ENCODE measurements at regions not wholly inside any gene's neighbourhood (a gene's known extent, or its start where the extent isn't known, plus 50 kb on each side); places are given as distances from the start of the nearest gene placed in this dataset.
A peak's percentile ranks its signal among the peaks of the same experiment; 100 is the strongest.

DNA sequence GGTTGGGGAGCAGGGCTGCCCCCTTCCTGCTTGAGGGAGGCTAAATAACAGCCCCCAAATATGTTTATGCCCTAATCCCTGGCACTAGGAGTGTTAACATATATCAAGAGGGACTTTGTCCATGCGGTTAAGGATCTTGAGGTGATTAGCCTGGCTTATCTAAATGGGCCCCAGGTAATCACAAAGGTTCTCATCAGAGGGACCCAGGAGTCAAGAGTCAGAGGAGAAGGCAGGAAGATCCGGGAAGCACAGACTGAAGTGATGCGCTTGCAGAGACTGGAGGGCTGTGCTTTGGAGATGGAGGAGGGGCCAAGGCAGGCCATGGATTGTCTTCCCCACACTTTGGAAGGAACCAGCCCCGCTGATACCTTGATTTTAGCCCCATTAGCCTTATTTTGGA lies 86.4 kb downstream of the IER5 start:
- ChIA-PET CTCF (no interaction called here), POLR2A (no interaction called here)
- Histone ChIP-seq H3K36me3 (ENCODE audit: insufficient read depth, low read length) (no peaks in the 10 kb centered on the region), H3K9me3 (ENCODE audit: low read length) (no peaks in the 10 kb centered on the region), H3K27ac (ENCODE audit: low read depth, low read length) (no peak overlapping the region), H3K4me3 (ENCODE audit: low read length) (no peak overlapping the region), H3K27me3 (ENCODE audit: insufficient read depth, low read length, poor library complexity, severe bottlenecking) (no peaks in the 10 kb centered on the region), H3K4me1 (ENCODE audit: insufficient read depth, low read length) (peaks cover 7% of the 10 kb centered on the region)
- no peak overlapping the region for H3K4me3 Mint-ChIP-seq
- peaks cover 12 to 15% of the 10 kb centered on the region in 2 donors for H3K27me3 Mint-ChIP-seq
- H3K36me3 Mint-ChIP-seq: peaks cover 0 to 6% (median 6%) of the 10 kb centered on the region in 3 donors
- H3K27ac Mint-ChIP-seq: no peak overlapping the region
- peaks cover 0 to 10% (median 8%) of the 10 kb centered on the region in 5 donors for H3K9me3 Mint-ChIP-seq
- peaks cover 5 to 7% (median 5%) of the 10 kb centered on the region in 3 donors for H3K4me1 Mint-ChIP-seq
- no peak for DNase-seq

DNA sequence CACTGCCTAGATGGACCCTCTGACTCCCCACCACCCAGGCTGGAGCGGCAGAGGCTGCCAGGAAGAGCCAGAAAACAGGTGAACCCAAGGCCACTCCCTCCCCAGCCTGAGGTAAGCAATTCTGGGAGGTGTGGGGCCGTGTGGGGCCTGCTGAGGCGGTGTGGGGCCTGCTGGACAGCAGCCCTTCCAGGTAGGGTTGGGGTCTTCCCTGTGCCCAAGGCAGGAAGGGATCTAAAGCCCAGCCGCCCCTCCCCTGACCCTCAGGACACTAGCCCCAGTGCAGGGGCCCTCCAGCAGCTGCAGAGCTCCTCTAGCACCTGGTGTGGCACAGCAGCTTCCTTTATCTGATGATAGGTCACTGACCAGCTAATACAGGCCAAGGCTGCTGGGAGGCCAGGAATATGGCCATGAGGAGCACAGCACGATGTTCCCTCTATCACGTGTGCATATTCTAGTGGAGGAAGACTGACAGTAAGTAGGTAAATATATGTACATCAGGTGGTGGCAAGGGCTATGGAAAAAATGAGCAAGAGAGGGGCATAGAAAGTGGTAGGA lies 86.9 kb downstream of the IER5 start:
- H3K27me3 ChIP-seq (ENCODE audit: insufficient read depth, low read length, poor library complexity, severe bottlenecking): no peaks in the 10 kb centered on the region
- peaks cover 11 to 12% (median 11%) of the 10 kb centered on the region in 3 donors for H3K4me1 Mint-ChIP-seq
- H3K27ac Mint-ChIP-seq: no peak overlapping the region
- POLR2A ChIA-PET: no interaction called here
- H3K4me1 ChIP-seq (ENCODE audit: insufficient read depth, low read length): peaks cover 12% of the 10 kb centered on the region
- H3K36me3 ChIP-seq (ENCODE audit: insufficient read depth, low read length): no peaks in the 10 kb centered on the region
- CTCF ChIA-PET: no interaction called here
- no peak for DNase-seq
- no peaks in the 10 kb centered on the region for H3K9me3 ChIP-seq (ENCODE audit: low read length)
- peaks cover 12 to 15% of the 10 kb centered on the region in 2 donors for H3K27me3 Mint-ChIP-seq
- peaks cover 0 to 10% (median 8%) of the 10 kb centered on the region in 5 donors for H3K9me3 Mint-ChIP-seq
- no peak overlapping the region for H3K4me3 Mint-ChIP-seq
- no peak overlapping the region for H3K4me3 ChIP-seq (ENCODE audit: low read length)
- H3K27ac ChIP-seq (ENCODE audit: low read depth, low read length): no peak overlapping the region
- peaks cover 0 to 6% (median 6%) of the 10 kb centered on the region in 3 donors for H3K36me3 Mint-ChIP-seq

DNA sequence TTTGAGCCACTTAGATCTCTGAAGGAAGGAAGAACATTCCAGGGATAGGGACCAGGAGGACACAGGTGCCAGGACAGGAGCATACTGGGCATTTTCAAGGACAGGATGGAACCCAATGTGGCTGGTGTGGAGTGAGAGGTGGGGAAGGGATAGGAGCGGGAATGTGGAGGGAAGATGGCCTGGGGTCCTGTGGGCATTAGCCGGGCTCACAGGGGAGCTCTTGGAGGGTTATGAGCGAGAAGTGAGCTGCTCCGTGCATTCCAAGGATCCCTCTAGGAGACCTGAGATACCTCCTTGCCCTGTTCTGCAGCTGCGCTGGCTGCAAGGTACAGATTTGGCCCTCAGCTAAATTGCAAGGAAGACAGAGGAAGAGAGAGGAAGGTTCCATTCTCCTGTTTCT lies 87.5 kb downstream of the IER5 start:
- H3K36me3 ChIP-seq (ENCODE audit: insufficient read depth, low read length): no peaks in the 10 kb centered on the region
- Mint-ChIP-seq H3K4me3 (no peak overlapping the region), H3K9me3 (peaks cover 0 to 10% (median 8%) of the 10 kb centered on the region in 5 donors), H3K36me3 (peaks cover 0 to 6% (median 6%) of the 10 kb centered on the region in 3 donors), H3K27me3 (peaks cover 12 to 17% of the 10 kb centered on the region in 2 donors), H3K4me1 (peaks cover 11 to 14% (median 11%) of the 10 kb centered on the region in 3 donors), H3K27ac (no peak overlapping the region)
- no peaks in the 10 kb centered on the region for H3K9me3 ChIP-seq (ENCODE audit: low read length)
- CTCF ChIA-PET: interaction anchor here (1.5 kb wide), 1 partner anchor 33 kb away, joined by 3 read pairs; no protein-coding TSS in a partner anchor
- POLR2A ChIA-PET: no interaction called here
- DNase-seq: no peak
- no peak overlapping the region for H3K27ac ChIP-seq (ENCODE audit: low read depth, low read length)
- no peaks in the 10 kb centered on the region for H3K27me3 ChIP-seq (ENCODE audit: insufficient read depth, low read length, poor library complexity, severe bottlenecking)
- no peak overlapping the region for H3K4me3 ChIP-seq (ENCODE audit: low read length)
- peaks cover 16% of the 10 kb centered on the region for H3K4me1 ChIP-seq (ENCODE audit: insufficient read depth, low read length)

DNA sequence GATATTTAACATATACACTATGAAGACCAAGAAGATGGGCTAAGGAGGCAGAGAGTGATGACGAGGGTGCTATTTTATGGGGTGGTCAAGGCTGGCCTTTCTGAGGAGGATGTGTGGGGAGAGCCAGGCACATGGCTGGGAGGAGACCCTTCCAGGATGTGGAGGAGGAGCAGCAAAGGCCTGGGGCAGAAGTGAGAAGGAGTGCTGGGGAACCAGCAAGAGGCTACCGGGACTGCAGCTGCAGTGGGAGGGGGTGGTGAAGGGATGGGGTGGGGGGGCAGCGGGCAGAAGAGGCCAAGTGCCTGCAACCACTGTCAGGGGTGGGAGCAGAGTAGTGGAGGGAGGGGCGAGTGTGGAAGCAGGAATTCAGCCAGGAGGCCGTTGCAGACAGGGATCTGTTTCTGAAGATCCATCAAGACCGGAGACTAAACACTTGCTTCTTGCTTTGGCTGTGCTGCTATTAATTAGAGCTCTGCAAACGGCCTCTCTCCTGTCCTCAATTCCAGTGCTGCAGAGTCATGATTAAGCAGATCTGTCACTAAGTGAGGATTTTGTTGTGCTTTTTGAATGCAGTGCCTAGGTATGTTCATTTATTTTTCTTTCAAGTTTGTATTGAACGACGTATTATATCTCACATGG lies 89.9 kb downstream of the IER5 start:
- no peak overlapping the region for H3K4me3 ChIP-seq (ENCODE audit: low read length)
- ChIA-PET CTCF (no interaction called here), POLR2A (no interaction called here)
- Mint-ChIP-seq H3K4me1 (peaks cover 11 to 14% (median 11%) of the 10 kb centered on the region in 3 donors), H3K9me3 (peaks cover 0 to 2% (median under 1%) of the 10 kb centered on the region in 5 donors), H3K36me3 (peaks cover 0 to under 1% (median 0%) of the 10 kb centered on the region in 3 donors), H3K4me3 (no peak overlapping the region), H3K27ac (no peak overlapping the region), H3K27me3 (peaks cover 4 to 25% of the 10 kb centered on the region in 2 donors)
- H3K36me3 ChIP-seq (ENCODE audit: insufficient read depth, low read length): no peaks in the 10 kb centered on the region
- H3K27me3 ChIP-seq (ENCODE audit: insufficient read depth, low read length, poor library complexity, severe bottlenecking): no peaks in the 10 kb centered on the region
- H3K27ac ChIP-seq (ENCODE audit: low read depth, low read length): no peak overlapping the region
- DNase-seq: no peak
- no peaks in the 10 kb centered on the region for H3K9me3 ChIP-seq (ENCODE audit: low read length)
- H3K4me1 ChIP-seq (ENCODE audit: insufficient read depth, low read length): peaks cover 16% of the 10 kb centered on the region

DNA sequence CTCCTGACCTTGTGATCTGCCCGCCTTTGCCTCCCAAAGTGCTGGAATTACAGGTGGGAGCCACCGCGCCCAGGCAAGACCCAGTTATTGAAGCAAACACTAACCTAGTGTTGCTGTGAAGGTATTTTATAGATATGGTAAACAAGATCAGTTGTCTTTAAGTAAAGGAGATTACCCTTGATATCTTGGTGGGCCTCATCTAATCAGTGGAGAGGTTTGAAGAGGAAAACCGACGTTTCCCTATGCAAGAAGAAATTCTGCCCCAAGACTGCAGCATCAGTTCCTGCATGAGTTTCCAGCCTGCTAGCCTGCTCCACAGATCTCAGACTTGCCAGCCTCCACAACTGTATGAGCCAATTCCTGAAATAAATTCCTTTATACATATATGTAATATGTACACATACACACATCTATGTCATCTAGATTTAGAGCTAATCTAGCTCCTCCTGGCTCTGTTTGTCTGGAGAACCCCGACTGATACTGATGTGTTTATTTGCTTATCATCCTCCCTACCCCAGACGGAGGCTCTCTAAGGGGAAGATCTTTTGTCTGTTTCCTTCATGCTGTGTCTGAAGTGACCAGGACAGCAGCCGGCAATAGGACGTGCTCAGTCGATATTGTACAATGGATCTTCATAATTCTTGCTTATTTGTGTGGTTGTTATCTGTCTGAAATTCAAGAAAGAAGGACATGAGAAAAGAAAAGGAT lies 90.9 kb downstream of the IER5 start:
- Mint-ChIP-seq H3K27me3 (peaks cover 12 to 29% of the 10 kb centered on the region in 2 donors), H3K9me3 (peaks cover 0 to 2% (median 0%) of the 10 kb centered on the region in 5 donors), H3K4me3 (peak overlapping the region in 1 of 7 donors; percentile 18), H3K27ac (peak overlapping the region in 3 of 8 donors; percentile 54 to 89 (median 72)), H3K4me1 (peaks cover 11 to 14% (median 11%) of the 10 kb centered on the region in 3 donors), H3K36me3 (no peaks in the 10 kb centered on the region)
- Histone ChIP-seq H3K36me3 (ENCODE audit: insufficient read depth, low read length) (no peaks in the 10 kb centered on the region), H3K27me3 (ENCODE audit: insufficient read depth, low read length, poor library complexity, severe bottlenecking) (no peaks in the 10 kb centered on the region), H3K27ac (ENCODE audit: low read depth, low read length) (no peak overlapping the region), H3K9me3 (ENCODE audit: low read length) (no peaks in the 10 kb centered on the region), H3K4me1 (ENCODE audit: insufficient read depth, low read length) (peaks cover 16% of the 10 kb centered on the region), H3K4me3 (ENCODE audit: low read length) (no peak overlapping the region)
- ChIA-PET CTCF (interaction anchor here (1.1 to 1.6 kb wide), 2 partner anchors 19 to 30 kb away, joined by 3 to 4 read pairs; no protein-coding TSS in a partner anchor), POLR2A (no interaction called here)
- DNase-seq: no peak

DNA sequence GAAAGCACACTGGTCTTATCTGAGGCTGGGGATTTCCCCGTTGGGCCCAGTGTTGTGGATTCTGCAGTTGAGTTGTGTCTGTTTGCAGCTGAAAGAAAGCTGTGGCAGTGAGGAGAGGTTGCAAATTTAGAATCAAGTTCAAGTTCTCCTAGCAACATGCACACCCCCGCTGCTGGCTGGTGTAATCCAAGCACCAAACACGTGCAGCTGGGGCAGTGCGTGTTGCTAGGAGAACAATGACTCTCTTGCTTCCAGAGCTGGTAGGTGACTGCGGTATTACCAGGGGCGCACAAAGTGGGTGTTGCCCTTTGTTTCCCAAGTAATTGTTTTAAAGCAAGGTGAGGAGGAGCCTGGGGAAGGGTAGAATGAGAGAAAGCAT lies 91.5 kb downstream of the IER5 start:
- Mint-ChIP-seq H3K4me3 (peak overlapping the region in 1 of 7 donors; percentile 18), H3K27me3 (peaks cover 16 to 29% of the 10 kb centered on the region in 2 donors), H3K4me1 (peaks cover 11 to 14% (median 11%) of the 10 kb centered on the region in 3 donors), H3K27ac (peak overlapping the region in 4 of 8 donors; percentile 54 to 72 (median 63)), H3K9me3 (peaks cover 0 to 2% (median 0%) of the 10 kb centered on the region in 5 donors), H3K36me3 (no peaks in the 10 kb centered on the region)
- DNase-seq: peak in 1 of 5 donors; percentile 25
- no peaks in the 10 kb centered on the region for H3K36me3 ChIP-seq (ENCODE audit: insufficient read depth, low read length)
- ChIA-PET POLR2A (no interaction called here), CTCF (interaction anchor here (1.1 to 1.6 kb wide), 3 partner anchors 20 to 96 kb away, joined by 3 to 4 read pairs (median 3); no protein-coding TSS in a partner anchor)
- H3K4me1 ChIP-seq (ENCODE audit: insufficient read depth, low read length): peaks cover 16% of the 10 kb centered on the region
- H3K27me3 ChIP-seq (ENCODE audit: insufficient read depth, low read length, poor library complexity, severe bottlenecking): no peaks in the 10 kb centered on the region
- no peak overlapping the region for H3K4me3 ChIP-seq (ENCODE audit: low read length)
- no peak overlapping the region for H3K27ac ChIP-seq (ENCODE audit: low read depth, low read length)
- H3K9me3 ChIP-seq (ENCODE audit: low read length): no peaks in the 10 kb centered on the region

DNA sequence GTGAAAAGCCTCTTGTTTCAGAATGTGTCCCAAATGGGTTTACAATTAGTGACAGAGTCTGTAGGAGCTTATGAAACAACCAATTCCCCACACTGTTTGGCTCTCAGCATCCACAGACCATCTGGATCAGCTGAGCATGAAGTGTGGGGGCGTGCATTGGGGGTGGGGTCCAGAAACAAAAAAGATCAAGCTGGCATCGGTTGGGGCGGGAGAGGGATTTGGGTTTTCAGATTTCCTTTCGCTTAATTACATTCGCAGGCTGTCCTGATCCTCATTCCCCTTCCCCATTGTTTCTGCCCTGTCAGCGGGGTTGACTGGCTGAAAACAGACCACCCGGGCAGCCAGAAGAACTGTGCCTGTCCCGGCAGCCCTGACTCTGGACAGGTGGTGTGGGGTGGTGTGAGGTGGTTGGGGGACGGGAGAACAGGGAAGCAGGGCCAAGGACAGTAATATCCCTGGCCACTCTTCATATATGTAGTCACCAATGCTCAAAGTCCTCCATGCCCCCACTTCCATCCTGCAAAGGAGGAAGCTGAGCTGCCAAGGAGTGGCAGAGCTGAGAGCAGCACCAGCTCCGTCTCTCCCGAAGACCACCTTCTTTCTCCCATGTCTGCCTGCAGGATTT lies 92.0 kb downstream of the IER5 start:
- H3K36me3 Mint-ChIP-seq: no peaks in the 10 kb centered on the region
- Histone ChIP-seq H3K27me3 (ENCODE audit: insufficient read depth, low read length, poor library complexity, severe bottlenecking) (no peaks in the 10 kb centered on the region), H3K4me3 (ENCODE audit: low read length) (no peak overlapping the region), H3K9me3 (ENCODE audit: low read length) (no peaks in the 10 kb centered on the region), H3K27ac (ENCODE audit: low read depth, low read length) (no peak overlapping the region), H3K36me3 (ENCODE audit: insufficient read depth, low read length) (no peaks in the 10 kb centered on the region), H3K4me1 (ENCODE audit: insufficient read depth, low read length) (peaks cover 16% of the 10 kb centered on the region)
- CTCF ChIA-PET: interaction anchor here (1.1 to 1.6 kb wide), 3 partner anchors 20 to 96 kb away, joined by 3 to 4 read pairs (median 3); no protein-coding TSS in a partner anchor
- POLR2A ChIA-PET: no interaction called here
- peak overlapping the region in 3 of 8 donors; percentile 54 to 68 (median 58) for H3K27ac Mint-ChIP-seq
- peaks cover 11 to 14% (median 11%) of the 10 kb centered on the region in 3 donors for H3K4me1 Mint-ChIP-seq
- peaks cover 20 to 29% of the 10 kb centered on the region in 2 donors for H3K27me3 Mint-ChIP-seq
- peaks cover 0 to 1% (median 0%) of the 10 kb centered on the region in 5 donors for H3K9me3 Mint-ChIP-seq
- H3K4me3 Mint-ChIP-seq: no peak overlapping the region
- DNase-seq: no peak
